Hepatocyte (in vitro differentiated cells): ENCODE measurements at regions not wholly inside any gene's neighbourhood (a gene's known extent, or its start where the extent isn't known, plus 50 kb on each side); places are given as distances from the start of the nearest gene placed in this dataset.

Experiments used
- DNase-seq: peaks from one replicate; pipeline ENCODE4 v3.0.0-alpha.2; 2016; ENCODE audit warnings: low spot score
- H2AFZ ChIP-seq: fragments of 200-600 bp; sonication (generic); 2 replicates; pipeline ENCODE4 v1.6.0; 2016; ENCODE audit warnings: antibody characterized with exemption, mild to moderate bottlenecking
- H3K27ac ChIP-seq: fragments of 200-600 bp; sonication (generic); 2 replicates; pipeline ENCODE4 v1.5.1; 2016; ENCODE audit warnings: mild to moderate bottlenecking
- H3K27me3 ChIP-seq: fragments of 200-600 bp; sonication (generic); 2 replicates; pipeline ENCODE4 v1.6.1; 2016
- H3K36me3 ChIP-seq: fragments of 200-600 bp; sonication (generic); replicated peaks from 2 replicates; pipeline ENCODE4 v1.5.1; 2016; ENCODE audit warnings: low read depth; ENCODE audit not compliant: insufficient read depth
- H3K4me1 ChIP-seq: fragments of 200-600 bp; sonication (generic); 2 replicates; pipeline ENCODE4 v1.5.1; 2016; ENCODE audit warnings: mild to moderate bottlenecking, moderate library complexity; ENCODE audit not compliant: insufficient read depth
- H3K4me2 ChIP-seq: fragments of 200-600 bp; sonication (generic); 2 replicates; pipeline ENCODE4 v1.6.0; 2016
- H3K4me3 ChIP-seq: fragments of 200-600 bp; sonication (generic); 2 replicates; pipeline ENCODE4 v1.5.1; 2016; ENCODE audit warnings: mild to moderate bottlenecking
- H3K79me2 ChIP-seq: fragments of 200-600 bp; sonication (generic); 2 replicates; pipeline ENCODE4 v1.6.0; 2017; ENCODE audit warnings: mild to moderate bottlenecking
- H3K9me2 ChIP-seq: fragments of 200-600 bp; sonication (generic); replicated peaks from 2 replicates; pipeline ENCODE4 v1.6.0; 2017; ENCODE audit warnings: mild to moderate bottlenecking; ENCODE audit not compliant: insufficient read depth
- H3K9me3 ChIP-seq: fragments of 200-600 bp; sonication (generic); 2 replicates; pipeline ENCODE4 v1.5.1; 2016; ENCODE audit warnings: low read depth, mild to moderate bottlenecking
- H4K20me1 ChIP-seq: fragments of 200-600 bp; sonication (generic); 2 replicates; pipeline ENCODE4 v1.6.0; 2016; ENCODE audit warnings: mild to moderate bottlenecking; ENCODE audit not compliant: insufficient read depth, poor library complexity, severe bottlenecking
- EZH2 ChIP-seq: fragments of 200-600 bp; sonication (generic); IDR thresholded peaks from 2 replicates; pipeline ENCODE4 v1.6.1; 2016; ENCODE audit warnings: antibody characterized with exemption, mild to moderate bottlenecking, borderline replicate concordance
- EZH2phosphoT487 ChIP-seq: fragments of 200-600 bp; sonication (generic); IDR thresholded peaks from one replicate; pipeline ENCODE4 v1.6.1; 2018; ENCODE audit warnings: antibody characterized with exemption, mild to moderate bottlenecking, low read depth, moderate library complexity; ENCODE audit not compliant: unreplicated experiment, severe bottlenecking
- WGBS: methylation state at CpG from one replicate; pipeline ENCODE4 v1.1.6; 2016; ENCODE audit warnings: low lambda C conversion rate; ENCODE audit errors: missing lambda C conversion rate; 5-methylcytosine and 5-hydroxymethylcytosine counted together
- TF ChIP-seq, protein P1 (sequence below): fragments of 200-600 bp; sonication (generic); IDR thresholded peaks from 2 replicates; pipeline ENCODE4 v1.5.1; 2016; ENCODE audit warnings: antibody characterized with exemption, mild to moderate bottlenecking; ENCODE audit not compliant: poor library complexity

DNA sequence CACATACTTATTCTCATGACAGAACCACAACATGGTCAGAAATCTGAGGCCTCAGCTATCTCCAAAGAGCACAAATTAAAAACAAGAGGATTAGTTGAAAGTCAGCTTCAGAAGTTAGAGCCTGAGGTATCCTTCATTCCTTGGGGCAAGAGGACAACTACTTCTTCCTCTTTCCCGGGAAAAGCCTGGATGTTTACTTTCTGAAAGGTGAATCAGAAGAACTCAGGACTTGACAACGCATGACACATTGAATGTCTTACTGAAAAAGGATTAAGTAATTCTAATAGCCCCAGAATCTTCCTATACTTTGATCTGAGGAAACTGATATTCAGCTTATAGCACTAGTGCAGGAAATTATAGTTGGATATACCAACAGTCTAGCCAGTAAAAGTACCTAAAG lies 573.2 kb downstream of the METTL4 start:
- Histone ChIP-seq H3K9me3 (no peaks in the 10 kb centered on the region), H3K27ac (peak overlapping the region; percentile 38), H3K36me3 (no peaks in the 10 kb centered on the region), H3K79me2 (no peaks in the 10 kb centered on the region), H3K4me2 (no peak overlapping the region), H3K4me3 (no peak overlapping the region), H3K27me3 (no peaks in the 10 kb centered on the region), H3K9me2 (no peaks in the 10 kb centered on the region), H2AFZ (peak overlapping the region; percentile 8), H3K4me1 (peaks cover 16% of the 10 kb centered on the region), H4K20me1 (no peaks in the 10 kb centered on the region)
- peak; percentile 15 for DNase-seq
- WGBS = 25% methylated on average over 2 of the region's 2 CpGs
- TF ChIP-seq, protein P1, sequence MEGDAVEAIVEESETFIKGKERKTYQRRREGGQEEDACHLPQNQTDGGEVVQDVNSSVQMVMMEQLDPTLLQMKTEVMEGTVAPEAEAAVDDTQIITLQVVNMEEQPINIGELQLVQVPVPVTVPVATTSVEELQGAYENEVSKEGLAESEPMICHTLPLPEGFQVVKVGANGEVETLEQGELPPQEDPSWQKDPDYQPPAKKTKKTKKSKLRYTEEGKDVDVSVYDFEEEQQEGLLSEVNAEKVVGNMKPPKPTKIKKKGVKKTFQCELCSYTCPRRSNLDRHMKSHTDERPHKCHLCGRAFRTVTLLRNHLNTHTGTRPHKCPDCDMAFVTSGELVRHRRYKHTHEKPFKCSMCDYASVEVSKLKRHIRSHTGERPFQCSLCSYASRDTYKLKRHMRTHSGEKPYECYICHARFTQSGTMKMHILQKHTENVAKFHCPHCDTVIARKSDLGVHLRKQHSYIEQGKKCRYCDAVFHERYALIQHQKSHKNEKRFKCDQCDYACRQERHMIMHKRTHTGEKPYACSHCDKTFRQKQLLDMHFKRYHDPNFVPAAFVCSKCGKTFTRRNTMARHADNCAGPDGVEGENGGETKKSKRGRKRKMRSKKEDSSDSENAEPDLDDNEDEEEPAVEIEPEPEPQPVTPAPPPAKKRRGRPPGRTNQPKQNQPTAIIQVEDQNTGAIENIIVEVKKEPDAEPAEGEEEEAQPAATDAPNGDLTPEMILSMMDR = no peak
- TF ChIP-seq EZH2phosphoT487 = no peak
- no peak for TF ChIP-seq EZH2

DNA sequence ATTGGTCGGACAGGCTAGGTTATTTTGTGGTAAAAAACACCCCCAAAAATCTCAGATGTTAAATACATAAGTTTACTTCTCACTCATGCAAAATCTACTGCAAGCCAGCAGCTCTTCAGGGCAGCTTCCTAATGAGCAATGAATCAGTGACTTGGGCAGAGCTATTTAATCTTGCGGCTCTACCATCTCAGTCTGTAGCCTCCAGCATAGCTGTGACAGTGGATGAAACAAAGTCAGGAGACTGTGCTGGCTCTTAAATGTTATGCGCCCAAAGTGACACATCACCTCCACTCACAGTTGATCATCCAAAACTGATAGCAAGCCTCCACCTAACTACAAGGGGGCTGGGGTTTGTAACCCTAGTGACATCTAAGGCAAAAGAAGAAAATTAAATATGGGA lies 571.9 kb downstream of the METTL4 start:
- H3K4me2 ChIP-seq = no peak overlapping the region
- H2AFZ ChIP-seq = no peak overlapping the region
- TF ChIP-seq EZH2phosphoT487 (no peak), EZH2 (no peak)
- TF ChIP-seq, protein P1 = no peak
- no peaks in the 10 kb centered on the region for H3K27me3 ChIP-seq
- H3K9me2 ChIP-seq = no peaks in the 10 kb centered on the region
- WGBS = 86% methylated on average over 3 of the region's 3 CpGs
- H3K4me3 ChIP-seq = no peak overlapping the region
- no peak for DNase-seq
- H3K36me3 ChIP-seq = no peaks in the 10 kb centered on the region
- H4K20me1 ChIP-seq = no peaks in the 10 kb centered on the region
- no peaks in the 10 kb centered on the region for H3K9me3 ChIP-seq
- peaks cover 16% of the 10 kb centered on the region for H3K4me1 ChIP-seq
- no peaks in the 10 kb centered on the region for H3K79me2 ChIP-seq
- H3K27ac ChIP-seq = no peak overlapping the region

DNA sequence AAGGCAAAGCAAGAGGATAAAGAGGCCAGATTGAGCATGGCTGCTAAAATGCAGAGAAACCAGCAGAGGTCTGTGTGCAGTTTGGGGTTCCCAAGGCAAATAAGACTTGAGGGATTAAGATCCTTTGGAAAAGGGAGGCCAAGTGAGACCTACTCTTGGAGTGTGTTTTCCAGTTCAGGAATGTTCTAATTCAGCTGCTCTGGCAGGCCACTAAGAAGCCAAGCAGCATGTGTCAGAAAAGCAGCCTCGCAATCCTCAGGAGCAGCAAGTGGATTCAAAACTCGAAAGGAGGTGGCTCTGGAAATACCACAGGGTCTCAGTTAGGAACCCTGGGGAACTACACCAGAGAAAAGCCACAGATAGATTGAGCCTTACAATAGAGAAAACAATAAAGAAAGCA lies 569.2 kb downstream of the METTL4 start:
- DNase-seq = peak; percentile 5
- Histone ChIP-seq H2AFZ (peak overlapping the region; percentile 86), H3K4me3 (no peak overlapping the region), H3K27me3 (no peaks in the 10 kb centered on the region), H3K79me2 (no peaks in the 10 kb centered on the region), H3K4me2 (peak overlapping the region; percentile 48), H4K20me1 (no peaks in the 10 kb centered on the region), H3K36me3 (no peaks in the 10 kb centered on the region), H3K9me3 (no peaks in the 10 kb centered on the region), H3K27ac (peak overlapping the region; percentile 75), H3K4me1 (peaks cover 16% of the 10 kb centered on the region), H3K9me2 (no peaks in the 10 kb centered on the region)
- 54% methylated on average over 2 of the region's 2 CpGs for WGBS
- no peak for TF ChIP-seq EZH2phosphoT487
- no peak for TF ChIP-seq EZH2
- TF ChIP-seq, protein P1 = no peak

DNA sequence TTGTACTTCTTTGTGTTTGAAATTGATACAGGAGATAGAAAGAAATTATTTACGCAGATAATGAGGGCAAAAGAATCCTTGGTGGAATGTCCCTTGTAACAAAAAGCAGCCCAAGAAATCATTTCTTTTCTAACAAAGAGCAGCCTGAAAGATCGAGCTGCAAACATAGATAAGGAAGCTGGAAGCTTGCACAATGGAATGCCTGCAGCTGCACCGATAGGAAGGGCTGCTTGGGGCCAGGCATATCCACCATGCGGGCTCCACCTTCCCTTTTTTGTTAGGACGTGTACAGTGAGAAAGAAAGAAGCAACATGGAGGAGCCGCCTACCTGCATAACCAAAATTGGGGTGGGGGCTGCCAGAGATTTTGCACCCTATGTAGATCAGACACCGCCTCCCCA lies 568.7 kb downstream of the METTL4 start:
- Histone ChIP-seq H3K27me3 (no peaks in the 10 kb centered on the region), H4K20me1 (no peaks in the 10 kb centered on the region), H2AFZ (peak overlapping the region; percentile 86), H3K36me3 (no peaks in the 10 kb centered on the region), H3K27ac (peak overlapping the region; percentile 75), H3K4me3 (no peak overlapping the region), H3K9me3 (no peaks in the 10 kb centered on the region), H3K79me2 (no peaks in the 10 kb centered on the region), H3K4me2 (peak overlapping the region; percentile 48), H3K4me1 (peaks cover 16% of the 10 kb centered on the region), H3K9me2 (no peaks in the 10 kb centered on the region)
- TF ChIP-seq, protein P1 = no peak
- TF ChIP-seq EZH2phosphoT487 (no peak), EZH2 (no peak)
- 40% methylated on average over 7 of the region's 7 CpGs for WGBS
- peak; percentile 21 for DNase-seq
